GM23338 (cell line): ENCODE measurements at regions not wholly inside any gene's neighbourhood (a gene's known extent, or its start where the extent isn't known, plus 50 kb on each side); places are given as distances from the start of the nearest gene placed in this dataset.

Experiments
- ATAC-seq: fragments of 200-7000 bp; cut with Tn5 transposase; 3 replicates; pipeline ENCODE4 v1.9.1; 2020
- DNase-seq: peaks from one replicate; pipeline ENCODE4 v3.0.0-alpha.2; 2015; ENCODE audit warnings: low spot score
- H2AFZ ChIP-seq: fragments of 200-600 bp; sonication (generic); 2 replicates; pipeline ENCODE4 v1.8.0; 2016; ENCODE audit warnings: antibody characterized with exemption, mild to moderate bottlenecking, moderate library complexity
- H3F3A ChIP-seq: fragments of 200-600 bp; sonication (generic); replicated peaks from 2 replicates; pipeline ENCODE4 v1.8.0; 2017; ENCODE audit warnings: antibody characterized with exemption, mixed run types, low read depth
- H3K27ac ChIP-seq: fragments of 200-600 bp; sonication (generic); 2 replicates; pipeline ENCODE4 v1.6.1; 2016; ENCODE audit warnings: low read depth
- H3K27me3 ChIP-seq: fragments of 200-600 bp; sonication (generic); 2 replicates; pipeline ENCODE4 v1.8.0; 2016; ENCODE audit warnings: mild to moderate bottlenecking, mixed run types, moderate library complexity; ENCODE audit not compliant: insufficient read depth
- H3K36me3 ChIP-seq: fragments of 200-600 bp; sonication (generic); 2 replicates; pipeline ENCODE4 v1.8.0; 2016; ENCODE audit warnings: mild to moderate bottlenecking; ENCODE audit not compliant: insufficient read depth
- H3K4me1 ChIP-seq: fragments of 200-600 bp; sonication (generic); 2 replicates; pipeline ENCODE4 v1.8.0; 2016; ENCODE audit warnings: mild to moderate bottlenecking, moderate library complexity; ENCODE audit not compliant: insufficient read depth
- H3K4me2 ChIP-seq: fragments of 200-600 bp; sonication (generic); 2 replicates; pipeline ENCODE4 v1.7.1; 2017; ENCODE audit warnings: mixed run types
- H3K4me3 ChIP-seq: fragments of 200-600 bp; sonication (generic); 2 replicates; pipeline ENCODE4 v1.6.1; 2016; ENCODE audit warnings: mixed run types
- H3K79me2 ChIP-seq: fragments of 200-600 bp; sonication (generic); replicated peaks from 2 replicates; pipeline ENCODE4 v1.8.0; 2017; ENCODE audit warnings: mild to moderate bottlenecking; ENCODE audit not compliant: insufficient read depth
- H3K9me2 ChIP-seq: fragments of 200-600 bp; sonication (generic); 2 replicates; pipeline ENCODE4 v1.8.0; 2017; ENCODE audit not compliant: insufficient read depth
- H4K20me1 ChIP-seq: fragments of 200-600 bp; sonication (generic); replicated peaks from 2 replicates; pipeline ENCODE4 v1.8.0; 2017; ENCODE audit warnings: mild to moderate bottlenecking; ENCODE audit not compliant: insufficient read depth
- H3K27ac Mint-ChIP-seq: 2 replicates; pipeline ENCODE4 v1.8.0; 2020; ENCODE audit warnings: inconsistent platforms, mild to moderate bottlenecking, moderate library complexity, mixed read lengths
- H3K27me3 Mint-ChIP-seq: 3 replicates; pipeline ENCODE4 v1.8.0; 2022; ENCODE audit warnings: low read depth, mild to moderate bottlenecking, moderate library complexity, mixed read lengths, inconsistent platforms; ENCODE audit not compliant: insufficient read depth, poor library complexity
- H3K36me3 Mint-ChIP-seq: 3 replicates; pipeline ENCODE4 v1.8.0; 2021; ENCODE audit warnings: low read depth, mild to moderate bottlenecking, inconsistent platforms, moderate library complexity, mixed read lengths
- H3K4me1 Mint-ChIP-seq: 3 replicates; pipeline ENCODE4 v1.8.0; 2020; ENCODE audit warnings: mild to moderate bottlenecking, inconsistent platforms, mixed read lengths
- H3K4me3 Mint-ChIP-seq: 3 replicates; pipeline ENCODE4 v1.8.0; 2021; ENCODE audit warnings: moderate library complexity, mild to moderate bottlenecking, inconsistent platforms, mixed read lengths
- H3K9me3 Mint-ChIP-seq: 3 replicates; pipeline ENCODE4 v1.8.0; 2020; ENCODE audit warnings: moderate library complexity, mild to moderate bottlenecking, inconsistent platforms, mixed read lengths
- CTCF ChIP-seq, 2 experiments: fragments of 200-600 bp in 1 of 2; sonication (generic) in 1 of 2; conservative IDR thresholded peaks; 2 replicates each; pipeline versions ENCODE4 v1.5.1 to v1.6.1; 2016 to 2017; ENCODE audit warnings: antibody characterized with exemption in 2 of 2, low read depth in 2 of 2, mild to moderate bottlenecking in 2 of 2, moderate library complexity in 1 of 2
- EZH2 ChIP-seq: fragments of 200-600 bp; sonication (generic); IDR thresholded peaks from one replicate; pipeline ENCODE4 v1.8.0; 2017; ENCODE audit warnings: antibody characterized with exemption, mild to moderate bottlenecking, low read depth; ENCODE audit not compliant: unreplicated experiment
- JUNB ChIP-seq: IDR thresholded peaks from one replicate; pipeline ENCODE4 v1.6.1; 2016; ENCODE audit warnings: antibody characterized with exemption; ENCODE audit not compliant: unreplicated experiment
- NANOG ChIP-seq: IDR thresholded peaks from 2 replicates; pipeline ENCODE4 v1.6.1; 2016; ENCODE audit warnings: antibody characterized with exemption, borderline replicate concordance
- POLR2AphosphoS5 ChIP-seq: IDR thresholded peaks from 2 replicates; pipeline ENCODE4 v1.6.1; 2016; ENCODE audit warnings: antibody characterized with exemption, low read depth
- STAT1 ChIP-seq: IDR thresholded peaks from one replicate; pipeline ENCODE4 v1.6.1; 2016; ENCODE audit warnings: antibody characterized with exemption; ENCODE audit not compliant: unreplicated experiment
- ZNF114 ChIP-seq: fragments of 250-450 bp; sonication (Bioruptor Pico); IDR thresholded peaks from 2 replicates; pipeline ENCODE4 v1.5.0; 2020; ENCODE audit warnings: mild to moderate bottlenecking, moderate library complexity
- ZNF331 ChIP-seq: fragments of 250-450 bp; sonication (Bioruptor Pico); IDR thresholded peaks from 2 replicates; pipeline ENCODE4 v1.5.0; 2020; ENCODE audit warnings: low read depth, mild to moderate bottlenecking, moderate library complexity
- ZNF462 ChIP-seq: fragments of 250-450 bp; sonication (Bioruptor Pico); IDR thresholded peaks from 2 replicates; pipeline ENCODE4 v1.5.0; 2020; ENCODE audit warnings: mild to moderate bottlenecking, moderate library complexity

GRCh38 chr12:42669553-42669952 is 80.0 kb upstream of the PRICKLE1 start:
- no peak for TF ChIP-seq ZNF114 (CRISPR knock-in tag)
- no peak for TF ChIP-seq CTCF (conservative IDR thresholded peaks at IDR 0.05; ENCODE audit: low read depth in 2 of 2)
- TF ChIP-seq EZH2, result no peak
- peak; percentile 88 for TF ChIP-seq NANOG
- TF ChIP-seq POLR2AphosphoS5, result no peak
- no peak for TF ChIP-seq ZNF462 (CRISPR knock-in tag)
- TF ChIP-seq ZNF331 (CRISPR knock-in tag), result no peak
- no peak for TF ChIP-seq STAT1
- no peak for TF ChIP-seq JUNB
- ATAC-seq, result peak; percentile 67
- H3K27ac Mint-ChIP-seq, result peak overlapping the region; percentile 87

More at GRCh38 chr12:42669553-42669952, 80.0 kb upstream of the PRICKLE1 start:
- no peaks in the 10 kb centered on the region for H3K27me3 ChIP-seq
- H3K4me3 Mint-ChIP-seq, result no peak overlapping the region
- no peaks in the 10 kb centered on the region for H4K20me1 ChIP-seq
- H3K9me3 Mint-ChIP-seq, result peaks cover 5% of the 10 kb centered on the region
- H3K36me3 Mint-ChIP-seq, result peaks cover 12% of the 10 kb centered on the region
- H3K4me2 ChIP-seq, result peak overlapping the region; percentile 17
- DNase-seq, result peak; percentile 71
- H2AFZ ChIP-seq, result no peak overlapping the region
- H3K27me3 Mint-ChIP-seq, result no peaks in the 10 kb centered on the region
- peaks cover 14% of the 10 kb centered on the region for H3K9me2 ChIP-seq
- no peak overlapping the region for H3K4me3 ChIP-seq
- H3F3A ChIP-seq, result no peaks in the 10 kb centered on the region
- no peaks in the 10 kb centered on the region for H3K79me2 ChIP-seq
- H3K4me1 ChIP-seq, result peaks cover 33% of the 10 kb centered on the region
- peak overlapping the region; percentile 63 for H3K27ac ChIP-seq
- H3K36me3 ChIP-seq, result no peaks in the 10 kb centered on the region
- H3K4me1 Mint-ChIP-seq, result peaks cover 38% of the 10 kb centered on the region
